ENCODE measurements at regions not wholly inside any gene's neighbourhood (a gene's known extent, or its start where the extent isn't known, plus 50 kb on each side); places are given as distances from the start of the nearest gene placed in this dataset.

GRCh38 chr6:55052846-55053245, 121.5 kb upstream of the HCRTR2 start:
- DNase-seq (ENCODE audit: low read depth, low spot score) (no peak), ATAC-seq (no peak)
- no peak overlapping the region for H3K9ac ChIP-seq (ENCODE audit: low read length)
- no peaks in the 10 kb centered on the region for H3K79me2 ChIP-seq (ENCODE audit: insufficient read depth, low read length)
- H2AFZ ChIP-seq (ENCODE audit: low read depth, low read length, poor library complexity, severe bottlenecking) = no peak overlapping the region
- no peak overlapping the region for H3K4me2 ChIP-seq (ENCODE audit: low read length)
- H3K9me3 ChIP-seq (ENCODE audit: control insufficient read depth in 1 of 2, insufficient read depth in 1 of 2, low read depth in 1 of 2, low read length in 2 of 2) = no peaks in the 10 kb centered on the region
- no peaks in the 10 kb centered on the region; a peak in 1 of 4 replicates for H3K4me1 ChIP-seq (ENCODE audit: control insufficient read depth in 1 of 2, insufficient read depth in 2 of 2, low read length in 2 of 2)
- intact Hi-C loops (cut with micrococcal nuclease) = no loop called here
- no peaks in the 10 kb centered on the region for H3K9me2 ChIP-seq (ENCODE audit: insufficient read depth)
- no peaks in the 10 kb centered on the region for H3K36me3 ChIP-seq (ENCODE audit: control insufficient read depth in 1 of 2, insufficient read depth in 2 of 2, low read length in 2 of 2)
- H4K20me1 ChIP-seq (ENCODE audit: insufficient read depth) = no peaks in the 10 kb centered on the region
- no TSS peak for BruUV-seq (replicated peaks)
- ChIA-PET CTCF (no interaction called here), RAD21 (ENCODE audit: low non-redundant PET in 1 of 2, low total read pairs in 2 of 2, uncharacterized antibody in 2 of 2, unreplicated experiment in 2 of 2) (no interaction called here), POLR2A (no interaction called here)
- H3K27me3 ChIP-seq (ENCODE audit: insufficient read depth, low read length) = no peaks in the 10 kb centered on the region
- no peak overlapping the region for H3K4me3 ChIP-seq (replicated peaks in 1 of 2; ENCODE audit: low read depth in 1 of 2, low read length in 2 of 2)
- H3K27ac ChIP-seq (ENCODE audit: low read depth, low read length) = no peak overlapping the region
- TF ChIP-seq MAX (IDR thresholded peaks at IDR 0.05) (no peak), POLR2A (IDR thresholded peaks at IDR 0.05; ENCODE audit: borderline replicate concordance, extremely low read depth, insufficient read depth, insufficient read length) (no peak), EGR1 (IDR thresholded peaks at IDR 0.05; ENCODE audit: low read depth) (no peak), EZH2phosphoT487 (IDR thresholded peaks at IDR 0.05; ENCODE audit: borderline replicate concordance) (no peak)

GRCh38 chr6:55058682-55059081, 115.6 kb upstream of the HCRTR2 start:
- H3K9me3 ChIP-seq (ENCODE audit: control insufficient read depth in 1 of 2, insufficient read depth in 1 of 2, low read depth in 1 of 2, low read length in 2 of 2) = no peaks in the 10 kb centered on the region
- H3K4me3 ChIP-seq (replicated peaks in 1 of 2; ENCODE audit: low read depth in 1 of 2, low read length in 2 of 2) = no peak overlapping the region
- no peak for TF ChIP-seq ZFX (IDR thresholded peaks at IDR 0.05)
- TF ChIP-seq YY1 (IDR thresholded peaks at IDR 0.05; ENCODE audit: extremely low read depth, insufficient replicate concordance, low read depth, low read length) = no peak
- no peak for TF ChIP-seq SRF (IDR thresholded peaks at IDR 0.05; ENCODE audit: low read depth)
- no peak for TF ChIP-seq EZH2phosphoT487 (IDR thresholded peaks at IDR 0.05; ENCODE audit: borderline replicate concordance)
- TF ChIP-seq POLR2A (IDR thresholded peaks at IDR 0.05; ENCODE audit: borderline replicate concordance, extremely low read depth, insufficient read depth, insufficient read length) = no peak
- H3K9ac ChIP-seq (ENCODE audit: low read length) = no peak overlapping the region
- no peaks in the 10 kb centered on the region for H3K27me3 ChIP-seq (ENCODE audit: insufficient read depth, low read length)
- no peaks in the 10 kb centered on the region for H4K20me1 ChIP-seq (ENCODE audit: insufficient read depth)
- no peak for ATAC-seq
- H2AFZ ChIP-seq (ENCODE audit: low read depth, low read length, poor library complexity, severe bottlenecking) = peak overlapping the region; percentile 79
- H3K4me2 ChIP-seq (ENCODE audit: low read length) = no peak overlapping the region
- ChIA-PET CTCF (interaction anchor here (0.9 kb wide), 1 partner anchor 10 kb away, joined by 4 read pairs; no protein-coding TSS in a partner anchor), POLR2A (no interaction called here), RAD21 (ENCODE audit: low non-redundant PET in 1 of 2, low total read pairs in 2 of 2, uncharacterized antibody in 2 of 2, unreplicated experiment in 2 of 2) (no interaction called here)
- H3K4me1 ChIP-seq (ENCODE audit: control insufficient read depth in 1 of 2, insufficient read depth in 2 of 2, low read length in 2 of 2) = no peaks in the 10 kb centered on the region
- no peaks in the 10 kb centered on the region for H3K9me2 ChIP-seq (ENCODE audit: insufficient read depth)
- no peaks in the 10 kb centered on the region for H3K79me2 ChIP-seq (ENCODE audit: insufficient read depth, low read length)
- H3K36me3 ChIP-seq (ENCODE audit: control insufficient read depth in 1 of 2, insufficient read depth in 2 of 2, low read length in 2 of 2) = no peaks in the 10 kb centered on the region
- H3K27ac ChIP-seq (ENCODE audit: low read depth, low read length) = no peak overlapping the region
- intact Hi-C loops (cut with micrococcal nuclease) = no loop called here
- no peak for DNase-seq (ENCODE audit: low read depth, low spot score)
- no TSS peak for BruUV-seq (replicated peaks)

All from HCT116 (cell line).